ENCODE measurements at regions not wholly inside any gene's neighbourhood (a gene's known extent, or its start where the extent isn't known, plus 50 kb on each side); places are given as distances from the start of the nearest gene placed in this dataset.
"Not testable (repeated sequence)": the region's sequence is repeated elsewhere in the genome, so short reads cannot be mapped to it uniquely, and the experiment has no call there.

- no peak for DNase-seq (ENCODE audit: low spot score)
Measured at GRCh38 chr5:24265306-24265705, 379.5 kb downstream of the CDH10 start.

DNA sequence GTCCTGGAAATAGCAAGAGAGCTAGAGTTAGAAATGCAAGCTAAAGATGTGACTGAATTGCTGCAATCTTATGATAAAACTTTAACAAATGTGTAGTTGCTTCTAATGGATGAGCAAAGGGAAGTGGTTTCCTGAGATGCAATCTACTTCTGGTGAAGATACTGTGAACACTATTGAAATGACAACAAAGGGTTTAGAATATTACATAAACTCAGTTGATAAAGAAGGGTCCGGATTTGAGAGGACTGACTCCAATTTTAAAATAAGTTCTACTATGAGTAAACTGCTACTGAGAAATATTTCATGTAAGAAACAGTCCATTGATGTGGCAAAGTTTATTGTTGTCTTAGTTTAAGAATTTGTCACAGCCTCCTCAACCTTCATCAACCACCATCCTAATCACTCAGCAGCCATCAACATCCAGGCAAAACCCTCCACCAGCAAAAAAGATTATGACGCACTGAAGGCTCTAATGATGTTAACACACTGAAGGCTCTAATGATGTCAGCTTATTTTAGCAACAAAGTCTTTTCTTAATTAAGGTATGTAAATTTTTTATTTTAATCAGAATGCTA, 376.2 kb downstream of the CDH10 start:
- no peak for DNase-seq (ENCODE audit: low spot score)

DNA sequence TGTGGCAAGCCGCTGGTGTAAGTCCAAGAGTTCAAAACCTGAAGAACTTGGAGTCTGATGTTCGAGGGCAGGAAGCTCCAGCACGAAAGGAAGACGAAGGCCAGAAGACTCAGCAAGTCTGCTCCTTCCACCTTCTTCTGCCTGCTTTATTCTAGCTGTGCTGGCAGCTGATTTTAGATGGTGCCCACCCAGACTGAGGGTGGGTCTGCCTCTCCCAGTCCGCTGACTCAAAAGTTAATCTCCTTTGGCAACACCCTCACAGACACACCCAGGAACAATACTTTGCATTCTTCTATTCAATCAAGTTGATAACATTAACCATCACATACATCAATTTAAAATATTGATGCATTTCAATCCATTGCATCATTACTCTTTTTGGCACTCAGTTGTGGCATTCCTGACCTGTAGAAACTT, 373.1 kb downstream of the CDH10 start:
- not testable (repeated sequence) for DNase-seq (ENCODE audit: low spot score)

DNA sequence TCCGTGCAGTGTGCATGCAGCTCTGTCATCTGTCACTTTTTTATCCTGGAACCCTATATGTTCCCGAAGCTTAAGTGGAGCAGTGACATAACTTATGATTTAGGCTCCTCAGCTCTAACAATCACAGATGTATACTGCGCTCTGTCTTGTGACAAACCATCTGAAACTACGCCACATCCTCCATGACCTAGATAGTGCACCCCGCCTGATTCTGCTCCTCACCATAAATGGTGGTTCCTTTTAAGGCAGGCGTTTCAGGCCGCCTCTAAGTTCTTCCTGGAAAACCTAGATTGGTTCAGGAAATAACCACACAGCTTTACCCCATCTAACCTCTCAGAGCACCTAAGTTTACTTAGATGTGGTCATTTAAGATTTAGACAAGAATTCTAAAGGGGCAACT, 372.0 kb downstream of the CDH10 start:
- DNase-seq (ENCODE audit: low spot score), result no peak

DNA sequence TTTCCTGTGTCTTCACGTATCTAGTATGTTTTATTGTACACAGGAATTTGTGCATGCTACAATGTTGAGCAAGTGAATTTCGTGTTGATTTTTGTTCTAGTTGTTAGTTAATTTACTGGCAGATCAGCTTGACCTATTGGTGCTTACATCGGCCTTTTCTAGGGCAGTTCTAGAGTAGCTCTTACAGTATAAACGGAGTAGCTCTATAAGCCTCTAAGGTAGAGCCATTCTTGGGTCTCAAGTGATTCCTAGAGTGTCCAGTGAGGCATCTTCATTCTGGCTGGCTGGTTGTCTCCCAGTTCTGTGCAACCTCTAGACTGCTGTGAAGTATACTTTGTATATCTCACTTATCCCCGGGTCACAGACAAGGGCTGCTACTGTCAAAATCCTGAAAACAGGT, 364.6 kb downstream of the CDH10 start:
- no peak for DNase-seq (ENCODE audit: low spot score)

GRCh38 chr5:24281818-24282217, 363.0 kb downstream of the CDH10 start:
- no peak for DNase-seq (ENCODE audit: low spot score)

DNA sequence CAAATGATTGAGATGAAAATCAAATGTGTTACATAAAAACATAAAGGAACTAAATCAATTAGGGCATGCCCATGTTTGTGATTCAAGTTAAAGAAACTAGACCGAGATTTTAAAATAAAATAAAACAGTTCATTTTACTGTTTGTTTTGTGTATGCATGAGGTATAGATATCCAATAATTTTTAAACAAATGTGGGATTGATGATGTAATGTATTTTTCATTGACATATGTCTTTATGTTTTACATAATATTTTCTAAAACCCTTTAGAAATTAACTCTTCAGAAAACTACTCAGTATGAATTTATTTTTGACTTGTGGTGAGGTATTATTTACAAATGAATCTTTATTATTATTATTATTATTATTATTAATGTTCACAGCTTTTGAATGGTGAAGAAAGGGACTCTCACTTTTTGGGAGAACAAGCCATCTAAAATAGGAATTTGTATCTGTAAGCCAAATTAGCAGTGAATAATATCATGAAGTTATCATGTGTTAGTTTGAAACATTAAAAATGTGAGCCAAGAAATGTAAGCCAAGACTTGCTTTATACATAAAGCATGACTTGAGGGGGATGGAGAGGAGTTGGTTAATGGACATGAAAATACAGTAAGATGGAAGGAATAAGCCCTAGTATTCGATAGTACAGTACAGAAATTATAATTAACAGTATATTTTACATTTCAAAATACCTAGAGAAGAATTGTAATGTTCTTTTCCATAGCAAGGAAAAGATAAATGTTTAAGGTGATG, 355.0 kb downstream of the CDH10 start:
- no peak for DNase-seq (ENCODE audit: low spot score)

- DNase-seq (ENCODE audit: low spot score), result no peak
Measured at GRCh38 chr5:24290536-24290935, 354.2 kb downstream of the CDH10 start.

DNA sequence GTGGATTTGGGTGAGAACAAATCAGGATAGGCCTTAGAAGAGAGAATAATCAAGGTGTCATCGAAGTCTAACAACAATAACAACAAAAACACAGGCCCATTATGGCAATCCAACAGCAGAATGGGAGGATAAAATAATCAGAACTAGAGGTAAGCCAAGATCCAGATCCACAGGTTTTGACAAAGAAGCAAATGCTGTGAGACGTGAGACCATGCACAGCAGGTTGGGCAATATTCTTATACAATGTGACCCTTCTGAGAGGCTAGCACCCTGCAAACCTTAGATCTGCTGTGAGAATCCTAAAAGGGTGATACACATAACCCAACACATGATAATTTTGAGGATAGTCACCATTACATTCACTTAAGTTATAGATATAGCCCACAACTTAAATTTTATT, 352.9 kb downstream of the CDH10 start:
- DNase-seq (ENCODE audit: low spot score), result no peak

DNA sequence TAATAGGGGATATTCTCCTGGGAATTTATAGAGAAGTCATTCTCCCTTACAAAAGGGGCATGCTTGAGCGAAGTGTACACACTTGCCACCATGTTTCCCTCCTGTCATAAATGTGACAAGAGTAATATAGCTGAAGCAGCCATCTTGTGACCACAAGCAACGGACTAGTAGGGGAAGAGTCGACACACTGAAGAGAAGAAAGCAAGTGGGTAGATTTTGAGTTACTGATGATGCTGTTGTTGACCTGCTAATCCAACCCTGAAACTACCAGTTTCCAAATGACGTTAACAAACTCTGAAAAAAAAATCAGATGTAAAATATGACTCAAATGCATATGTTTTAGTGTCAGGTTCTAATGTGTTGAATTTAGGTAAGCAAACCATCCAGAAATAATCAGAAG, 350.4 kb downstream of the CDH10 start:
- DNase-seq (ENCODE audit: low spot score), result no peak

GRCh38 chr5:24314106-24314505, 330.7 kb downstream of the CDH10 start:
- DNase-seq (ENCODE audit: low spot score), result no peak

- no peak for DNase-seq (ENCODE audit: low spot score)
Measured at GRCh38 chr5:24320643-24321042, 324.1 kb downstream of the CDH10 start.

- no peak for DNase-seq (ENCODE audit: low spot score)
Measured at GRCh38 chr5:24325306-24325832, 319.4 kb downstream of the CDH10 start.

- no peak for DNase-seq (ENCODE audit: low spot score)
Measured at GRCh38 chr5:24331531-24331930, 313.2 kb downstream of the CDH10 start.

DNA sequence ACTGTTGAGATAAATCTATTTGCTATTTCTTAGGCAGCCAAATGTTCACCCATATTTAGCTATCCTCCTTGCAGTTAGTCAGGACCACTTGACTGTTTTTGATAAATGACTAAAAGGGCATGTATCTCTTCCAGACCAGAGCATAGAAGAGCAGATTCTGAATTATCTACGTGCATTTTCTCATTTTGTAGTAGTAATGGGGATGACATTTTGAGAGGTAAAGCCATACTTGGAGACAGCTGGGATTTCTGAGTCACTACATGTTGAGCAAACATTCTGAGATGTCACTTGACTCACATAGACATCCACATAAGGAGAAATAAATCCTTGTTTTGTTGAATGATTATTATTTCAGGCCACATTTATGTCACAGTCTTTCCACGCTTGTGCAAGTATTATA, 297.6 kb downstream of the CDH10 start:
- DNase-seq (ENCODE audit: low spot score), result no peak

GRCh38 chr5:24351285-24351684, 293.5 kb downstream of the CDH10 start:
- DNase-seq (ENCODE audit: low spot score), result no peak

DNA sequence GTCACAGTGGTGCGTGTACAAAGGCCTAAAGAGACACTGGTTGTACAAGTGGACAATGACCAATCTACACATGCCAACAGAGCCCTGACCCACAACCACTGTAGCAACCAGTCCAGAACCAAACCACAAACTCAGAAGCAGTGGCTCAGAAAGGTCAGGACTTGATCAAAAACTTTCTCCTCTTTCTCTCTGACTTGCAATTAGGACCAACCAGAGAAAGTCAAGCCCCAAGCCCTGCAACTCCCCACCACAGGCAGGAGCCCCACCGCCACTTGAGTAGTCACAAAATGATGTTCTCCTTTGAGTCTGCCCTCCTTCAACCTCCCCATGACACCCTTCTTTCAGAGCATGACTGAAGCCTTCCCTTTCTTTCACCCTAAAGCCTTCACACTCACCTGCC, 291.8 kb downstream of the CDH10 start:
- no peak for DNase-seq (ENCODE audit: low spot score)

GRCh38 chr5:24353611-24354010, 291.2 kb downstream of the CDH10 start:
- no peak for DNase-seq (ENCODE audit: low spot score)

- DNase-seq (ENCODE audit: low spot score), result no peak
Measured at GRCh38 chr5:24363789-24364481, 280.8 kb downstream of the CDH10 start.

- no peak for DNase-seq (ENCODE audit: low spot score)
Measured at GRCh38 chr5:24364711-24365110, 280.1 kb downstream of the CDH10 start.

- no peak for DNase-seq (ENCODE audit: low spot score)
Measured at GRCh38 chr5:24365406-24365805, 279.4 kb downstream of the CDH10 start.

DNA sequence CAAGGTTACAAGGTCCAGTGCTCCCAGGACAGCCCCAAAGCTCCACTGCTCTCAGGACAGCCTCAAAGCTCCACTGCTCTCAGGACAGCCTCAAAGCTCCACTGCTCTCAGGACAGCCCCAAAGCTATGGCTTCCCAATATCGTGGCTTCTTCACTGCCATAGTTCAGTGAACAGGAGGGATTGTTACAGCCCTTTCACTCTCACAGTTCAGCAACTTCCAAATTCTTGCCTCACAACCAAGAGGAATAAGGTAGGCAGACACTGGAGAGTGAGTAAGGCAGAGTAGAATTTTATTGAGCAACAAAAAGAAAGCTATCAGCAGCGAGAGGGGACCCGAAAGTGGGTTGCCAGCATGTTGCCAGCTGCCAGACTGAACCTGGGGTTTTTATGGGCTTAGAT, 277.6 kb downstream of the CDH10 start:
- DNase-seq (ENCODE audit: low spot score), result no peak

GRCh38 chr5:24368115-24368514, 276.7 kb downstream of the CDH10 start:
- DNase-seq (ENCODE audit: low spot score), result no peak
